Stomach (tissue), 4 donors: ENCODE measurements at regions not wholly inside any gene's neighbourhood (a gene's known extent, or its start where the extent isn't known, plus 50 kb on each side); places are given as distances from the start of the nearest gene placed in this dataset.

ENCODE experiments used
- CTCF ChIP-seq, 7 experiments: fragments of 450-650 bp in 4 of 7; fragments of 200-600 bp in 3 of 7; sonication (generic) in 3 of 7; IDR thresholded peaks; one replicate each; pipeline ENCODE4 v1.5.1; 2016 to 2019; ENCODE audit warnings: antibody characterized with exemption in 7 of 7, control low read depth in 2 of 7, mild to moderate bottlenecking in 1 of 7
- EP300 ChIP-seq: sonication (generic); formaldehyde crosslinking; IDR thresholded peaks from one replicate; pipeline ENCODE4 v1.6.1; 2017; ENCODE audit warnings: antibody characterized with exemption
- POLR2A ChIP-seq, 4 donors: fragments of 450-650 bp; IDR thresholded peaks; one replicate each; pipeline ENCODE4 v1.6.1; 2016; ENCODE audit warnings: antibody characterized with exemption in 4 of 4, control low read depth in 2 of 4, mild to moderate bottlenecking in 1 of 4, moderate library complexity in 1 of 4
- POLR2AphosphoS5 ChIP-seq, 3 donors: sonication (generic); formaldehyde crosslinking; IDR thresholded peaks; one replicate each; pipeline ENCODE4 v1.6.1; 2016; ENCODE audit warnings: antibody characterized with exemption in 3 of 3

- TF ChIP-seq CTCF (IDR thresholded peaks at IDR 0.05) (no peak), POLR2AphosphoS5 (IDR thresholded peaks at IDR 0.05) (no peak), POLR2A (IDR thresholded peaks at IDR 0.05) (no peak), EP300 (no peak)
These were observed 137.0 kb upstream of the IL15 start for GRCh38 chr4:141499261-141499853.
